HUES48 (cell line): ENCODE measurements at regions not wholly inside any gene's neighbourhood (a gene's known extent, or its start where the extent isn't known, plus 50 kb on each side); places are given as distances from the start of the nearest gene placed in this dataset.
"Not testable (repeated sequence)": the region's sequence is repeated elsewhere in the genome, so short reads cannot be mapped to it uniquely, and the experiment has no call there.

ENCODE experiments used
- H3K27ac ChIP-seq: one replicate; pipeline ENCODE4 v1.7.0; 2013; ENCODE audit warnings: low read depth, low read length, inconsistent platforms
- H3K27me3 ChIP-seq: 2 replicates; pipeline ENCODE4 v1.6.1; 2013; ENCODE audit warnings: mild to moderate bottlenecking, low read length; ENCODE audit not compliant: control insufficient read depth, insufficient read depth
- H3K36me3 ChIP-seq: 2 replicates; pipeline ENCODE4 v1.6.1; 2013; ENCODE audit warnings: low read length; ENCODE audit not compliant: control insufficient read depth, insufficient read depth
- H3K4me1 ChIP-seq: 2 replicates; pipeline ENCODE4 v1.6.1; 2013; ENCODE audit warnings: mild to moderate bottlenecking, low read length; ENCODE audit not compliant: control insufficient read depth, insufficient read depth
- H3K4me3 ChIP-seq: 2 replicates; pipeline ENCODE4 v1.5.1; 2013; ENCODE audit warnings: mild to moderate bottlenecking, low read depth, low read length
- H3K9ac ChIP-seq: 2 replicates; pipeline ENCODE4 v1.6.1; 2013; ENCODE audit warnings: mild to moderate bottlenecking, low read depth, low read length, moderate library complexity
- H3K9me3 ChIP-seq: 2 replicates; pipeline ENCODE4 v1.6.1; 2013; ENCODE audit warnings: low read length; ENCODE audit not compliant: control insufficient read depth, insufficient read depth

- Histone ChIP-seq H3K4me1 (no peaks in the 10 kb centered on the region), H3K27me3 (no peaks in the 10 kb centered on the region), H3K4me3 (no peak overlapping the region), H3K27ac (no peak overlapping the region), H3K36me3 (no peaks in the 10 kb centered on the region), H3K9me3 (no peaks in the 10 kb centered on the region), H3K9ac (no peak overlapping the region)
Observed at GRCh38 chr6:78797270-78797669, 70.1 kb upstream of the IRAK1BP1 start.

DNA sequence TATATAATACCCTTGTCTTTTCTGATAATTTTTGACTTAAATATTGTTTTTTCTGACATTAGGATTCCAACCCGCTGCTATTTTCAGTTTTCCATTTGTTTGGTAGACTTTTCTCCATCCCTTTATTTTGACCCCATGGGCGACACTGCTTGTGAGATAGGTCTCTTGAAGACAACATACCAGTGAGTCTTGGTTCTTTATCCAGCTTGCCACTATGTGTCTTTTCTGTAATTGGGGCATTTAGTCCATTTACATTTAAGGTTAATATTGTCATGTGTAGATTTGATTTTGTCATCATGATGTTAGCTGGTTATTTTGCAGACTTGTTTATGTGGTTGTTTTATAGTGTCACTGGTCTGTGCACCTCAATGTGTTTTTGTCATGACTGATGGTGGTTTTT, 67.7 kb upstream of the IRAK1BP1 start:
- no peak overlapping the region for H3K4me3 ChIP-seq
- H3K4me1 ChIP-seq, result no peaks in the 10 kb centered on the region
- H3K27me3 ChIP-seq, result no peaks in the 10 kb centered on the region
- H3K9ac ChIP-seq, result no peak overlapping the region
- H3K36me3 ChIP-seq, result no peaks in the 10 kb centered on the region
- no peak overlapping the region for H3K27ac ChIP-seq
- H3K9me3 ChIP-seq, result no peaks in the 10 kb centered on the region

DNA sequence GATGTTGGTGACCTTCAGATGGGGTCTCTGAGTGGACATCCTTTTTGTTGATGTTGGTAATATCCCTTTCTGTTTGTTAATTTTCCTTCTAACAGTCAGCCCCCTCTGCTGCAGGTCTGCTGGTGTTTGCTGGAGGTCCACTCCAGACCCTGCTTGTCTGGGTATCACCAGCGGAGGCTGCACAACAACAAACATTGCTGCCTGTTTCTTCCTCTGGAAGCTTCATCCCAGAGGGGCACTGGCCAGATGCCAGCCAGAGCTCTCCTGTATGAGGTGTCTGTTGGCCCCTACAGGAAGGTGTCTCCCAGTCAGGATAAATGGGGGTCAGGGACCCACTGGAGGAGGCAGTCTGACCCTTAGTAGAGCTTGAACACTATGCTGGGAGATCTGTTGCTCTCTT, 60.6 kb upstream of the IRAK1BP1 start:
- H3K9me3 ChIP-seq, H3K27me3 ChIP-seq, H3K4me1 ChIP-seq, H3K27ac ChIP-seq, H3K4me3 ChIP-seq, H3K9ac ChIP-seq, H3K36me3 ChIP-seq: not testable (repeated sequence)

DNA sequence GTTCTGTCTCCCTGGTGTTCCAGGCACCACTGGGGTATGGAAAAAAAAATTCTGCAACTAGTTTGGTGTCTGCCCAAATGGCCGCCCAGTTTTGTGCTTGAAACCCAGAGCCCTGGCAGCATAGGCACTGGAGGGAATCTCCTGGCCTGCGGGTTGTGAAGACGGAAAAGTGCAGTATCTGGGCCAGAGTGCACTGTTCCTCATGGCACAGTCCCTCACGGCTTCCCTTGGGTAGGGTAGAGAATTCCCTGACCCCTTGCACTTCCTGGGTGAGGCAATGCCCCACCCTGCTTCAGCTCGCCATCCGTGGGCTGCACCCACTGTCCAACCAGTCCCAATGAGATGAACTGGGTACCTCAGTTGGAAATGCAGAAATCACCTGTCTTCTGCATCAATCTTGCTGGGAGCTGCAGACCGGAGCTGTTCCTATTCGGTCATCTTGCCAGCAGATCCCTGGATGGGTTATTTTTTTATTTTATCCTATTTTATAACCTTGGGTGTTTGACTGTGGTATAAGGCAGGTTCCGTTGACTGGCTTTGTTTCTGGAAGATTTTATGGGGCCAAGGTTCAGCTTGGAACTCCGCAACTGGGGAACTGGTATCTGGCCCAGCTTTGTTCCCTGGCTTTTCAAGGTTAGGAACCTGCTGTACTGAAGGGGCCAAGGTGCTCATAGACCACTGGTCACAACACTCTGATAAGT, 59.5 kb upstream of the IRAK1BP1 start:
- H3K9me3 ChIP-seq, H3K9ac ChIP-seq, H3K4me1 ChIP-seq, H3K27me3 ChIP-seq, H3K27ac ChIP-seq, H3K36me3 ChIP-seq, H3K4me3 ChIP-seq: not testable (repeated sequence)

DNA sequence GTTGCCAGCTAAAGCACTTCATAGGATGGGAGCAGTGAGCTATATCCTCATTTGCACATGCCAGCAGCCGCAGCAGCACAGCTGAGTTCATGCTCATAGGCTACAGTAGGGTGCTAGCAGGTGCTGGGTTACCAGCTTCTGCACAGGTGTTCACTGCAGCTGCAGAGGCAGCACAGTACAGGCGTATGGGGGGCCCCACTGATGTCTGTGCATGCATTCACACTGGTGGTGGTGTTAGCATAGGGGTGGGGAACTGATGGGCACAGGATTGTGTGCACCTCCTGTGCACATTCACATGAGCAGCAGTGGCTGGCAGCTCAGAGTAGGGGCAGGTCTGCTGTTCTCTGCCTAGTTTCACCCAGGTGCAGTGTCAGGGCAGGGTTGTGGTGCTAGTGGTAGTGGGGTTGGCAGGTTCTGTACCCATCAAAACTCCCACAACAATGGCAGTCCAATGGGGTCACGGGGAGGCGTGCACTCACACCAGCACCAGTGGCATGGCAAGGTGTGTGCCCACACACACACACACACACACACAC, 58.9 kb upstream of the IRAK1BP1 start:
- no peak overlapping the region for H3K27ac ChIP-seq
- H3K27me3 ChIP-seq, result no peaks in the 10 kb centered on the region
- H3K36me3 ChIP-seq, result no peaks in the 10 kb centered on the region
- no peaks in the 10 kb centered on the region for H3K4me1 ChIP-seq
- no peak overlapping the region for H3K4me3 ChIP-seq
- no peaks in the 10 kb centered on the region for H3K9me3 ChIP-seq
- H3K9ac ChIP-seq, result no peak overlapping the region

GRCh38 chr6:78808933-78809332, 58.4 kb upstream of the IRAK1BP1 start:
- Histone ChIP-seq H3K27ac (no peak overlapping the region), H3K36me3 (no peaks in the 10 kb centered on the region), H3K4me3 (no peak overlapping the region), H3K9ac (no peak overlapping the region), H3K27me3 (no peaks in the 10 kb centered on the region), H3K4me1 (no peaks in the 10 kb centered on the region), H3K9me3 (no peaks in the 10 kb centered on the region)

DNA sequence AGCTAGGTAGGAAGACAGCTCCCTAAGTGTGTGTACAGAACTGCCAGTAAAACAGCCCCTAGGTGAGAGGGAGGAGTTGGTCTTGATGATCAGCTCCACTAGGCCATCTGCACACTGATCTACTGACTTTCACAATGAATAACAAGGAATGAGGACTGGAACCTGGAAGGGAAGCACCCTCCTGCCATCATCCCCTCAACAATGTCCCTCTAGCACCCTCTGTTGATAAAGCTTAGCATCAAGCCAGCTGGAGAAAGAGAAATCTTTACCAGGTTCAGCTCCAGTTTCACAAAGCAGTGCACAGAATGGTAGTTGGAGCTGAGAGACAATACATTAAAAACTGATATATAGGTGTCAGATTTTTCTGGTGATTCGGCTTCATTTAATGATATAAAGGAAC, 57.2 kb upstream of the IRAK1BP1 start:
- no peaks in the 10 kb centered on the region for H3K9me3 ChIP-seq
- no peak overlapping the region for H3K4me3 ChIP-seq
- no peaks in the 10 kb centered on the region for H3K27me3 ChIP-seq
- no peaks in the 10 kb centered on the region for H3K4me1 ChIP-seq
- no peaks in the 10 kb centered on the region for H3K36me3 ChIP-seq
- no peak overlapping the region for H3K27ac ChIP-seq
- no peak overlapping the region for H3K9ac ChIP-seq

- Histone ChIP-seq H3K4me3 (no peak overlapping the region), H3K27me3 (no peaks in the 10 kb centered on the region), H3K27ac (no peak overlapping the region), H3K9ac (no peak overlapping the region), H3K9me3 (no peaks in the 10 kb centered on the region), H3K36me3 (no peaks in the 10 kb centered on the region), H3K4me1 (no peaks in the 10 kb centered on the region)
Observed at GRCh38 chr6:78810698-78811097, 56.7 kb upstream of the IRAK1BP1 start.
